ENCODE measurements at regions not wholly inside any gene's neighbourhood (a gene's known extent, or its start where the extent isn't known, plus 50 kb on each side); places are given as distances from the start of the nearest gene placed in this dataset.

GRCh38 chr4:106444557-106444956, 76.0 kb upstream of the GIMD1 start:
- no peak for TF ChIP-seq CTCF (conservative IDR thresholded peaks at IDR 0.05; ENCODE audit: low read depth, low read length)
- no peak for TF ChIP-seq EZH2 (IDR thresholded peaks at IDR 0.05; ENCODE audit: borderline replicate concordance, low read depth, low read length, poor library complexity, severe bottlenecking)
